GM21447 (cell line): ENCODE measurements at regions not wholly inside any gene's neighbourhood (a gene's known extent, or its start where the extent isn't known, plus 50 kb on each side); places are given as distances from the start of the nearest gene placed in this dataset.

Source experiments
- ATAC-seq: cut with Tn5 transposase; IDR thresholded peaks from one replicate; pipeline ENCODE4 v1.9.1; 2021; ENCODE audit not compliant: unreplicated experiment

DNA sequence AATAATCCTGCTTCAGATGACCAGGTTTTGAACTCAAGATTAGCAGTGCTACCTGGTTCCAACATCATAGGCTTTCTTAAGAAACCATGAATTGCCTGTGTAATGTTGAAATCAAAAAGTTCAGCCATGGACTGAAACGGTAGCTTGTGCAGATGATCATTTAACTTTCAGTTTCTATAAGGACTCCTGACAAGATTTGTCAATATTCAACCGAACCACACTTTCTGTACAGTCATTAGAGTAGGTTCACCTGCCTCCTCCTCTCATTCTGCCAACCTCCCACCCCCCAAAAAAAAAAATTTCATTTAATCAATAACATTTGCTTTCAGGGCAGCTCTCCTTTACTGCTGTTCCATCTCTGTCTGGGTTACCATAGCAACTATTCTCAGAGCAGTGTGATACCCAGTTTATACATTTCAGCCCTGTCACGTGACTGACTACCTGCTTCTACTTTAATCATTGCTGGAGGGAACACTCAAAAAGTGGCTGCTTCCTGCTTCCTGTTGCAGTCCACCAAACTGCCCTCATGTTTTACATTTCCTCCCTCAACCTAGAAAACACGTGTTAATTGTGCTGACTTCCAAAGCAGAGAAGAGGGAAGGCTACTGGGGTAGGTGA, 275.5 kb downstream of the SS18 start:
- peak; percentile 90 for ATAC-seq

DNA sequence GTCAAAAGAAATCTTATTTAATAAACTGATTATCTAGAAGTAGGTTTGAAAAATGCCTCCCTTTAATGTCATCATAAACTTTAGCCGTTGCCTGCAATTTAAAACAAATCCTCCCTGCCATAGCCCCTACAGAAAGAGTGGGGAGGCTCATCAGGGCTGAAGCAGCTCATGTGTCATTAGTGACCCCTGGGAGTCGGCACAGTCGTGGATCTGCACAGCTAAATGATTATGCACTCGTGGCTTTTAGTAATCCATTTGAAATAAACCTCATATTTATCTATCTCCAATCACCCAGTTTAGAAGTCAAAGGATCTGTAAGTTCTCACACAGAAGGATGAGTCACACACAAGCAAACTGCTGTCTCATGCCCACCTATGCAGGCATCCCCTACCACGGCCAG, 277.3 kb downstream of the SS18 start:
- ATAC-seq, result no peak

GRCh38 chr18:25810736-25811135, 279.7 kb downstream of the SS18 start:
- ATAC-seq, result no peak

GRCh38 chr18:25805939-25806338, 284.5 kb downstream of the SS18 start:
- ATAC-seq, result no peak

GRCh38 chr18:25805323-25805722, 285.1 kb downstream of the SS18 start:
- ATAC-seq, result no peak

DNA sequence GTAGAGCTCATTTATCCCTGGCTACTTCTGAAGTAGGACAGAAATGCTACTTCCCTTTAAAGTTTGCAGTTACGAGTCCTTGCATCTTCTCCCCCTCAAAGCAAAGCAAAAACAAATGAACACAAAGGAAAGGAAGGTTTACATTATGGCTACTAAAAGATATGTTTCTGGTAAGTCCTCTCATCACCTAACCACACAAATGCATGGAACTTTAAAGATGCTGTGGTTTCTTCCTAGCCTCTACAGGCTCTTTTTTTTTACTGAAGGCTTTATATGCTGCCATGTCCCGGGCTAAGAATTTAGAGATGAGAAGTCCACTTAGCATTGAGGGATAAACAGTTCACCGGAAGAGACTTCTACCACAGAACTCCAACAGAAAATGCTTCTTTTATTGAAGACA, 291.2 kb downstream of the SS18 start:
- no peak for ATAC-seq

- no peak for ATAC-seq
Measured at GRCh38 chr18:25798046-25798445, 292.4 kb downstream of the SS18 start.

DNA sequence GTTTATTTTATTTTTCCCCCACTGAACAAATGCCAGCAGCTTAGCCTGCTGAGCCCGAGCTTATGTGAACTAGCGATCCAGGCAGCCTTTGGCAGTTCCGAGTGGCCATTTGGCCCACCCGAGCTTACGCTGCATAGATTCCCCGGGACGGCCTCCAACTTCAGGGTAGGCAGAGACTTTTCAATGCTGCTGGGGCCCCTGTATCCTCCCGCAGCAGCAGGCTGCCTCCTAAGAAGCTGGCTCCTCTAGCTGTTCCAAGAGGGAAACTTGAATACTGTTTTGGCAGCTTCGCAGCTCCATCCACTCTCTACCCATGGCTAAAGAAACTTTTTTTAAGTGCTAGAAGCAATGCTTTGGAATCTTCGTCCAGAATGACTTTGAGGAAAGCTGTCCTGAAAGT, 295.2 kb downstream of the SS18 start:
- ATAC-seq, result no peak

DNA sequence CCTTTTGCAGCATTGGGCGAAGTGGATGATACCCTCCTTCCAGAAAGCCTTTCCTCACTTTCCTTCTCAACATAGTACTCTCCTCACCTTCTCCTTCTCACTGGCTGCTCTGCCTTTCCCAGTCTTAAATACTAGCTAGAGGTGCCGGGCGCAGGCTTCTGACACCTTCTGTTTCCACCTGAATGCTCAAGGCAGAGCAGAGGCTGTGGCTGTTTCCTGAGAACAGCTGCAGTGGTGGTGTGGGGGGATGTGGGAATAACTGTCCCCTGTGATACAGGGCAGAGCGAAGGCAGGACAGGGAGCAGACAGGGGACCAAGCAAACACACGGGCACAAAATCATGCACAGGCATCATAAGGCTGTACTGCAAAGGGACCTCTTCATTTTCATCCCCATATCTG, 303.1 kb downstream of the SS18 start:
- no peak for ATAC-seq

DNA sequence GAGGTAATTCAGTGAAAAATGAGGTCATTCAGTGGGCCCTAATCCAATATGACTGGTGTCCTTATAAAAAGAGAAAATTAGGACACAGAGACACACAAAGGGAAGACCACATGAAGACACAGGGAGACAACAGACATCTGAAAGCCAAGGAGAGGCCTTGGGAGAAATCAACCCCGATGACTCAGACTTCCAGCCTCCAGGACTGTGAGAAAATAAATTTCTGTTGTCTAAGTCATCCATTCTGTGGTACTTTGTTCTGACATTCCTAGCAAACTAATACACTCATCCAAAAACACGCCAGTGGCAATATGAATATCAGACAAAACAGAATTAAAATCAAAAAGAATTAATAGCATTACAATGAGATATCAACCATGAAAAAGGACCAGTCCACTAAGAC, 303.7 kb downstream of the SS18 start:
- no peak for ATAC-seq

- ATAC-seq, result no peak
Measured at GRCh38 chr18:25780105-25780504, 310.3 kb downstream of the SS18 start.

- no peak for ATAC-seq
Measured at GRCh38 chr18:25771796-25772195, 318.6 kb downstream of the SS18 start.

DNA sequence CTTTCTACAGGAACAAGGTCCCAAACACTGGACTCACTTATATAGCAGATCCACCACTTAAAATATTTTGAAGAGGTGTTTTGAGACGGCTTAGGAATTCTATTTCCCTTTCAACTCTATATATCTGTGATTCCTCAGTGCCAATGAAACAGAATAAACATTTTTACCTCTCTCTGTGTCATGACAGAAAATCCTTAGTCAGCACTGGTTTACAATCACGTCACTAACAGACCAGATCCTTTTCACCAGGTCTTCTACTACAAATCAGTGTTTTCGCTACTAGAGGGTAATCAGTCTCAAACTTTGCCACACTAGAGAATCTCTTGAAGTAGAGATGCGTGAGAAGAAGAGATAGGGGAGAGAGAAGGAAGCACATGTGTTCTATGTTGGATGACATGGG, 325.6 kb downstream of the SS18 start:
- ATAC-seq, result no peak

DNA sequence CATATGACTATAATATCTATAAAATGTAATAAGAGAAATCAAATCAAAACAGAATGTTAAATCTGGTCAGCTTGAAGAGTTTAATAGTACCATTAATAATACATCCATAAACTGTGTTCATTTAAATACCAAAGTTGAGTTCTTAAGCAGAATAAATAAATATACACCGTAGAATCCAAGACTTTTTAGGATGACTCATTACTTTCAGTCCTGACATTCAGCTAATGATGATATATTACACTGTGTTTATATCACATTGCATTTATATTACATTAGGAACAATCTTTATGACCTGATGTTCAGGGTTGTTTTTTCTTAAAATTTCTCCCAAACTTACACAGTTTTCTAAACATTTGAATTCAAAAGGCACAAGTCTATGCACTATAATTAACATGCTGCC, 331.3 kb downstream of the SS18 start:
- no peak for ATAC-seq

DNA sequence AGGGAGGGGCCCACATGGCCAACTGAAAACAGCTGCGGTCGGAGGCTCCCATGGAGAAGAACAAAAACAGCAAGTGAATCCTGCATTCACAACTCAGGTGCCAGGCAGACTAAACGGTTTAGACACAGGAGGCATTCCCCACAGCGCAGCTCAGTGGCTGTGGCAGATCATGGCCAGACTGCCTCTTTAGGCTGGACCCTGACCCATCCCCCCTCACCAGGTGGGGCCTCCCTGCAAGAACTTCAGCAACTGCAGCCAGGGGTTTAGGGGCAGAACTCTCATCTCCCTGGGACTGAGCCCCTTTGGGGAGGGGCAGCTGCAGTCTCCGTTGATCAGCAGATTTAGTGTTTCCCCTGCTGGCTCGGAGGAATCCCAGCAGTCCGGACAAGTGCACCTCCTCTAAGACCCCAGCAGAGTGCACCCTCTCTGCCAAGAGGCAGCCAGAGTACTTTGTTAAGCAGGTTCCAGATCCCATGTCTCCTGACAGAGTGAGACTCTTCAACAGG, 346.7 kb downstream of the SS18 start:
- no peak for ATAC-seq

DNA sequence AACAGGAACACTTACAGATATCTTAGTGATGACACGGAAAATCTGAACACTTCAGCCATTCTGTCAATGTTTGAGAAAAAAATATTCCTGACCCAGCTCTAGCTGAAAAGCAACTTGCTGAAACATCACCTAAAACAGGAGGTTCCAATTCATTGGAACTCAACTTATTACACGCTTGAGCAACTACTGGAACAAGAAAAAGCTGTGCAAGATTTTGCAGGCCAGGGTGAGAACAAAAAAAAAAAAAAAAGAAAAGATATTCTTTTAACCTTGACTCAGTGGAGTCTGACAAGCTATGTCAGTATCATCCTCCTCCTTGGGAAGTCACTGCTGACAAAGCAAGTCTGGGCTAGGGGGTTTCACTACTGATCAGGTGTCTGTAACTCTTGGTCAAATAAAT, 351.0 kb downstream of the SS18 start:
- no peak for ATAC-seq

GRCh38 chr18:25737710-25738311, 352.6 kb downstream of the SS18 start:
- no peak for ATAC-seq

GRCh38 chr18:25736516-25736915, 353.9 kb downstream of the SS18 start:
- ATAC-seq, result no peak

- ATAC-seq, result no peak
Measured at GRCh38 chr18:25735459-25735858, 355.0 kb downstream of the SS18 start.

- ATAC-seq, result no peak
Measured at GRCh38 chr18:25734336-25734735, 356.1 kb downstream of the SS18 start.

DNA sequence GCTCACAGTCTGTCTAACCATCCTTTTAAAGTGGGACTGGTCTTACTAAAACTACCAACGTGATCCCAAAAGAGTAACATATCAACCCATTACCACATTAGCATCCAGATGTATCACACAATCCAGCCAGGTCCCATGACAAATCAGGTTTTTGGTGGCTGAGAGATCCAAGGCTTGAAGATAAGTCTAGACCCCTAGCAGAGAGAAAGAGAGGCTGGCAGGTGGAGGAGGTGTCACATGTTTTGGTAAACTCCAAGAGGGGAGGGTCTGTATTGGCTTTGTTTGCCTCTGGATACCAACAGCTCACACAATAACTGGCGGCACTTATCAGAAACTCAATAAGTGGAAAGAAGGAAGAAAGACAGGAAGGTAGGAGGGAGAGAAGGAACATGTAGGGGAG, 357.6 kb downstream of the SS18 start:
- ATAC-seq, result no peak

DNA sequence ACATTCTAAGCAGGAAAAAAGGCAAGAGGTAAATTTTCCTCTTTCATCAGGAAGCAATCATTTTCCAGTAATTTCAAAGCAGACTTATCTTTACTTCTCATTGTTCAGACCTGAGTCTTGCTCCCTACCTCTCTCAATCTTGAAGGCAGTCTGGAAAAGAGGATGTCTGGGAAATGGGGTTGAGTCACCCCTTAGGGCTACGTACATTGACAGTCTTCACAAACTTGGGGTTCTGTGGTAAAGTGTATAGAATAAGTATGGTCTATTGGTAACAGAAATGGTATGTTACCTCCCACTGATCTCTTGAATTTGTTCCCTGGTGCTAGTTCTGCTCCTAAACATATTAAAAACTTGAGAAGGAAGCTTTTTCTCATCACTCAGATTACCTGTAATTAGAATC, 361.3 kb downstream of the SS18 start:
- ATAC-seq, result no peak
